Motor neuron (in vitro differentiated cells): ENCODE measurements at regions not wholly inside any gene's neighbourhood (a gene's known extent, or its start where the extent isn't known, plus 50 kb on each side); places are given as distances from the start of the nearest gene placed in this dataset.

Source experiments
- ATAC-seq, 8 experiments: fragments of 200-7000 bp; cut with Tn5 transposase; replicated peaks in 6 of 8; 2 replicates each; pipeline ENCODE4 v1.8.0; 2021; ENCODE audit warnings: mild to moderate bottlenecking in 8 of 8, moderate library complexity in 8 of 8
- H3K27ac ChIP-seq, 2 donors: fragments of 250-450 bp; sonication (Bioruptor Pico); 2 replicates each; pipeline ENCODE4 v1.9.0; 2021; ENCODE audit warnings: antibody characterized with exemption in 2 of 2, mild to moderate bottlenecking in 2 of 2, moderate library complexity in 1 of 2
- H3K4me1 ChIP-seq, 2 donors: fragments of 250-450 bp; sonication (Bioruptor Pico); replicated peaks in 1 of 2; 2 replicates each; pipeline ENCODE4 v1.6.1; 2021; ENCODE audit warnings: antibody characterized with exemption in 2 of 2, mild to moderate bottlenecking in 2 of 2, moderate library complexity in 1 of 2
- H3K4me3 ChIP-seq, 5 donors: fragments of 250-450 bp; sonication (Bioruptor Pico); 2 replicates each; pipeline ENCODE4 v1.9.0; 2021; ENCODE audit warnings: antibody characterized with exemption in 5 of 5, mild to moderate bottlenecking in 5 of 5, moderate library complexity in 4 of 5
- WGBS, 10 experiments: fragments of 450-650 bp; shearing (Covaris generic); methylation state at CpG; one replicate each; pipeline ENCODE4 v1.0.0; 2022; 5-methylcytosine and 5-hydroxymethylcytosine counted together
- in situ Hi-C, 9 experiments: fragments of 400-800 bp; cut with MboI; loops; one replicate each; pipeline ENCODE4 v1.15.0; 2021; ENCODE audit warnings: low sequenced_read_pairs in 9 of 9, low pct_unique_long_range_greater_than_20kb in 2 of 9; ENCODE audit not compliant: unreplicated experiment in 9 of 9

DNA sequence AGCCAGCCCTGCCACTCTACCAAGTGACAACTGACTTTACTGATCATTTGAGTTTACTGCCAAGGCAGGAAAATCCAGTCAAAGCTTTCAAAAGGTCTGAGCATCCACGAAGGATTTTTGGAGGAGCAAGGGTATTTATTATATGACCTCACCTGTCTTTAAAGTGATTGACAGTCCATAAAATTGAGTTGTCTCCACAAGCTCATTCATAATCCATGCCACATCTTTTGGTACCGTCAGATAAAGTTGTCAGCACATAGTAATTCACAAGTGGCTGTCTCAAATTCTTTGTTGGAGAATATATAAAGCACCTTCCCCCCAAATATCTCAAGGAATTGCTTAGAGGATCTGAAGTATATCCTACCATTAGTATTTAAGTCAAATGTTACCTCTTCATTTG, 240.5 kb downstream of the METTL4 start:
- H3K27ac ChIP-seq = no peak overlapping the region
- in situ Hi-C loops = loop anchor here in 1 of 9 experiments (25.0 kb wide), 2 partner anchors 93 to 182 kb away; no protein-coding TSS in a partner anchor
- H3K4me3 ChIP-seq = no peak overlapping the region
- no peaks in the 10 kb centered on the region for H3K4me1 ChIP-seq
- WGBS, 10 experiments = 0 to 100% (median 37%) methylated on average over 1 to 2 of the region's 2 CpGs; no CpG with 5 or more reads in 2 of the 10 experiments
- ATAC-seq = no peak

- ATAC-seq = no peak
- no peak overlapping the region for H3K27ac ChIP-seq
- in situ Hi-C loops = loop anchor here in 1 of 9 experiments (25.0 kb wide), 2 partner anchors 94 to 181 kb away; no protein-coding TSS in a partner anchor
- no peaks in the 10 kb centered on the region for H3K4me1 ChIP-seq
- WGBS, 10 experiments = 36 to 100% (median 90%) methylated on average over 2 to 4 of the region's 4 CpGs
- no peak overlapping the region for H3K4me3 ChIP-seq
Measured at GRCh38 chr18:2331491-2331890, 239.8 kb downstream of the METTL4 start.

DNA sequence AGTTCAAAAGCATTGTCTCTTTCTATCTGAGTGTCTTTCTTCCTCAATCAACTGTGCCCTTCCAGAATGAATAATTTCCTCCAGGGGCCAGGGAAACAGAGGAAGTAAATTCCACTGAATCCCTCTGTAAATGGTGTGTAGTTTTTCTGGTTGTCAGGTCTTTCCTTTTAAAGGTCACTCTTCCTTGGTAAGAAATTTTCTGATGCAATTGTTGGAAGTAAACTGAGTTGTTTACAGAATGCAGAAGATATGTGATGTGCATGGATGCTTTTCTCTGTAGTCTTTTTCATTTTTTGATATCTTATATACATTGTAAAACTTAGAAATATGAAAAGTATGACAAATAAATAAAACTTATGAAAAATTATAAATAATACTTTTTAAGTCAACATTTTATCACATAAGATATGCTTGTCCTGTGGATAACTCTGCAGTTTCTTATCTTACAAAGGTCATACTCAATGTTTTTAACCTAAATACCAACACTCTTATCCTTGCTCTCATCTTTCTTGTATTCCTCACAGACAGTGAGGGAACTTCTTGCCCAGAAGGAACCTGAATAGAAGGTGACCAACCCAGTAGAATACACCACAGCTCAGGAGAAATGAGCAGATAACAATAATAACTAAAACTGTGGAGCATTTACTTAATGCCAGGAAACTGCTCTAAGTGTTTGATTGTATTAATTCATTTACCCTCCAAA, 234.5 kb downstream of the METTL4 start:
- Histone ChIP-seq H3K4me1 (no peaks in the 10 kb centered on the region), H3K4me3 (no peak overlapping the region), H3K27ac (no peak overlapping the region)
- ATAC-seq = no peak
- in situ Hi-C loops = loop anchor here in 1 of 9 experiments (25.0 kb wide), 2 partner anchors 100 to 175 kb away; no protein-coding TSS in a partner anchor

DNA sequence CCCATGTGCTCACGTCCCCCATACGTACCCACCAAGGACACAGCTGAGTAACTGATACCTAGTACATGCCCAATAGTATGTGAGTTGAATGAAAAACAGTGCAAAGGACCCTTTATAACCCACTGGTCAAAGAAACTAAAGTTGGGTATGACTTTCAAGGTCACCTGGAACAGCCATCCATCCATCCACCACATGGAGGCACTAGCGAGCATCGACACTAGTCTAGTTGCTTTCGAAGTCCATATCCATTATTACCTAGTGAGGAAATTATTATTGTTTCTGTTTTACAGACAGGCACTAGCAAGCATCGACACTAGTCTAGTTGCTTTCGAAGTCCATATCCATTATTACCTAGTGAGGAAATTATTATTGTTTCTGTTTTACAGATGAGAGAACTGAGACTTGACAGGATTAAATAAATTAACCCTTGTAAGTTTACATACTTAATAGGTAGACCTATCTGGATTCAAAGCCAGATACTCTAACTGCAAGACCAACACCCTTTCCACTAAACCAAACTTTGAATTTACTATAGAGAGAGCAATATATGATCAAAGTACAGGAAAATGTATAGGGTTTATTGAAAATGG, 233.7 kb downstream of the METTL4 start:
- H3K27ac ChIP-seq = no peak overlapping the region
- in situ Hi-C loops = loop anchor here in 1 of 9 experiments (25.0 kb wide), 2 partner anchors 100 to 175 kb away; no protein-coding TSS in a partner anchor
- H3K4me3 ChIP-seq = no peak overlapping the region
- WGBS, 10 experiments = 0 to 84% (median 69%) methylated on average over 5 to 7 of the region's 7 CpGs; no CpG with 5 or more reads in 2 of the 10 experiments
- no peaks in the 10 kb centered on the region for H3K4me1 ChIP-seq
- ATAC-seq = peak in 2 of 8 experiments; percentile 55 to 67

GRCh38 chr18:2338601-2339000, 232.7 kb downstream of the METTL4 start:
- in situ Hi-C loops = loop anchor here in 1 of 9 experiments (25.0 kb wide), 2 partner anchors 101 to 174 kb away; no protein-coding TSS in a partner anchor
- H3K27ac ChIP-seq = no peak overlapping the region
- H3K4me3 ChIP-seq = no peak overlapping the region
- 40 to 100% (median 91%) methylated on average over 1 to 3 of the region's 3 CpGs; no CpG with 5 or more reads in 1 of the 10 experiments for WGBS, 10 experiments
- H3K4me1 ChIP-seq = no peaks in the 10 kb centered on the region
- no peak for ATAC-seq

GRCh38 chr18:2340335-2340734, 231.0 kb downstream of the METTL4 start:
- Histone ChIP-seq H3K4me3 (no peak overlapping the region), H3K27ac (no peak overlapping the region), H3K4me1 (no peaks in the 10 kb centered on the region)
- ATAC-seq = peak in 5 of 8 experiments; percentile 71 to 97 (median 88)
- 38 to 86% (median 63%) methylated on average over 1 to 4 of the region's 4 CpGs for WGBS, 10 experiments
- in situ Hi-C loops = loop anchor here in 1 of 9 experiments (25.0 kb wide), 2 partner anchors 103 to 172 kb away; no protein-coding TSS in a partner anchor

DNA sequence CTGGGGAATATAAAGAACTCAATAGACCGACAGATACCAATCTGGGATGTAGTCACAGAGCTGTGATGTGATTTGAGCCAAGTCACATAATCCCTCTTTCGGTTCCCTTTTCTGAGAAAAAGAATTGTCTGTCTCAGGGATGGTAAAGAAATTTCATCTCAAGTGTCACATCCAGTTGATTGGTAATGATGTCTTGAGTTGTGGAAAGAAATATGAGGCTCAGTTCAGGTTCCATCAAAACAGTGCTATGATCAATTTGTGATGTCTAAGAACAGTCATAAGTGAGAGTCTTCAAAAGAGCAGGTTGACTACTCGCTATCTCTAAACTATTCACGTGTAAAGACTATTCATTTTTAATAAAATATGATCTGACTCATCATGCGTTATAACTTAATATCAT, 223.3 kb downstream of the METTL4 start:
- in situ Hi-C loops = loop anchor here in 1 of 9 experiments (25.0 kb wide), 2 partner anchors 111 to 164 kb away; no protein-coding TSS in a partner anchor
- Histone ChIP-seq H3K27ac (no peak overlapping the region), H3K4me1 (no peaks in the 10 kb centered on the region), H3K4me3 (no peak overlapping the region)
- 15 to 100% (median 77%) methylated on average over 1 to 5 of the region's 5 CpGs for WGBS, 10 experiments
- ATAC-seq = no peak

DNA sequence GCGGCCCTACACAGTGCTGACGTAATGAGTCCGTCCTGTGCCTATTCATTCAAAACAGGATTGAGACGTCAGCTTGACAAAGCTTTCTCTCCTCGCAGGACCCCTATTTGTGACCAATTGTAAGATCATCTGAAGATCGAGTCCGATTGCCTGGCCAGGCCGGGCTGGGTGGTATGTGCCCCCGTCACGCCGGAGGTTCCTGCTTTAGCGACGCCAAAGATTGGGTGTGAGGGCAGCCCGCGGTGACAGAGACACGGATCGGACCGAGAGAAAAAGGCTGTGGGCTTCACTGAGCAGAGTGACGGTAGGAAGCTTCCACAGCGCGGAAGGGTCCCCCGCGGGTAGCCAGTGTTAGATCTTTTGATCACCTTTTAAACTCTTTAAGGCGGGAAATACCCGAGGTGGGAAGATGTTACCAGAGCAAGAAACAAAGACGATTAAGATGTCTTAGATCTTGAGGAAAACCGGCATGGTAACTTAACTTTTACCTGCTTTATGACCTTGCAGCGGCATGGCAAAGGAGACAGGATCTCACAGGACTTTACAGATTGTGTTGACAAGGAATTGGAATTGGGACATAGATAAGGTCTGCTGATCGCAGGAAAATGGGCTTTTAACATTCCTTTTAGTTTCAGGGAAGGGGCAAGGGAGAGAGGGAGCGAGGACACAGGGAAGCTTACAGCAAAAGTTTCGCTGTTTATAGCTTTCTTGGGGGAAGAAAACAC, 220.0 kb downstream of the METTL4 start:
- WGBS, 10 experiments = 32 to 97% (median 79%) methylated on average over 2 to 26 of the region's 31 CpGs
- in situ Hi-C loops = no loop called here
- no peak overlapping the region for H3K4me3 ChIP-seq
- no peaks in the 10 kb centered on the region for H3K4me1 ChIP-seq
- no peak for ATAC-seq
- no peak overlapping the region for H3K27ac ChIP-seq

- in situ Hi-C loops = no loop called here
- no peak for ATAC-seq
- Histone ChIP-seq H3K4me3 (no peak overlapping the region), H3K4me1 (no peaks in the 10 kb centered on the region), H3K27ac (no peak overlapping the region)
- 19 to 100% (median 89%) methylated on average over 1 to 5 of the region's 5 CpGs; no CpG with 5 or more reads in 2 of the 10 experiments for WGBS, 10 experiments
Measured at GRCh38 chr18:2354292-2354691, 217.0 kb downstream of the METTL4 start.

DNA sequence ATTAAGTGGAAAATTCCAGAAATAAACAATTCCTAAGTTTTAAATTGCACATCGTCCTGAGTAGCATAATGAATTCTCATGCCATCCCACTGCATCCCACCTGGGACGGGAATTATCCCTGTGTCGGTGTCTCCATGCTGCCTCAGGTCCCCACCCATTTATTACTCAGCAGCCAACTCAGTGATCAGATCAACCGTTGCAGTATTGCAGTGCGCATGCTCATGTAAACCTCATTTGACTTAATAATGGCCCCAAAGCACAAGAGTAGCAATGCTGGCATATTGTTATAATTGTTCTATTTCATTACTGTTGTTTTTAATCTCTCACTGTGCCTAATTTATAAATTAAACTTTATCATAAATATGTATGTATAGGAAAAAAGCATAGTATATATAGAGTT, 214.4 kb downstream of the METTL4 start:
- no peak overlapping the region for H3K27ac ChIP-seq

DNA sequence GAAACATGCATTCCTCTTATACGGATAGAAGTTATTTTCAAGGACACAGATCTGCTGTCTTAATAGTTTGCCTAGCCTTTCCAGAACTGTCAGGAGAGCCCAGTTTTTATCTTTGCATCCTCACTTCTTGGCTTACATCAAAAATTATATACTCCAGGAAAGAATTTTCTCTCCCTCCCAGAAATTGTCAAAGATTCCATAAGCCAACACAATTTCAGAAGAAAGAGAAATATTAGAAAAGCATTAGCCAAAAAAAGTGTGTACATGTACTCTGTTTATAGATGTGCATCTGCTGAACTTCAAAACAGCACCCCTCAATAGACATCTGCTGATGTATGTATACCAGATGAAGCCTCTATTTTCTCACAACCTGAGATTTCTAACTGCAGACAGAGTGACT, 210.4 kb downstream of the METTL4 start:
- WGBS, 10 experiments = 0 to 86% (median 69%) methylated on average over 1 of the region's 1 CpG; no CpG with 5 or more reads in 2 of the 10 experiments
- in situ Hi-C loops = no loop called here
- H3K27ac ChIP-seq = no peak overlapping the region
- ATAC-seq = no peak
- no peak overlapping the region for H3K4me3 ChIP-seq
- H3K4me1 ChIP-seq = no peaks in the 10 kb centered on the region

More for the DNA sequence above, 214.4 kb downstream of the METTL4 start:
- 70 to 100% (median 91%) methylated on average over 1 to 5 of the region's 5 CpGs for whole genome bisulfite sequencing, 10 experiments
- in situ Hi-C loops = no loop called here
- H3K4me3 ChIP-seq = no peak overlapping the region
- no peaks in the 10 kb centered on the region for H3K4me1 ChIP-seq
- ATAC-seq = no peak

DNA sequence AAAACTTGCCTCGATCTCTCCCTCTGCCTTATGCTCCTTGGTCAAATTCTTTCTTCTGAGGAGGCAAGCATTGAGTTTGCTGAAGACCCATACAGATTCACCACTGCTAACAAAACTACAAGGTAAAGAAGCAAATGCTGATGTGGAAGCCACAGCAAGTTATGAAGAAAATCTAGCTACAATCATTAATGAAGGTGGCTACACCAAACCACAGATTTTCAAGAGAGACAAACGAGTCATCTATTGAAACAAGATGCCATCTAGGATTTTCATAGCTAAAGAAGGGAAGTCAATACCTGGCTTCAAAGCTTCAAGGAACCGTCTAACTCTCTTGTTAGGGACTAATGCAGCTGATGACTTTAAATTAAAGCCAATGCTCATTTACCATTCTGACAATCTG, 203.2 kb downstream of the METTL4 start:
- 7 to 95% (median 50%) methylated on average over 1 to 3 of the region's 3 CpGs for WGBS, 10 experiments
- Histone ChIP-seq H3K4me1 (no peaks in the 10 kb centered on the region), H3K4me3 (no peak overlapping the region), H3K27ac (no peak overlapping the region)
- in situ Hi-C loops = no loop called here
- no peak for ATAC-seq

DNA sequence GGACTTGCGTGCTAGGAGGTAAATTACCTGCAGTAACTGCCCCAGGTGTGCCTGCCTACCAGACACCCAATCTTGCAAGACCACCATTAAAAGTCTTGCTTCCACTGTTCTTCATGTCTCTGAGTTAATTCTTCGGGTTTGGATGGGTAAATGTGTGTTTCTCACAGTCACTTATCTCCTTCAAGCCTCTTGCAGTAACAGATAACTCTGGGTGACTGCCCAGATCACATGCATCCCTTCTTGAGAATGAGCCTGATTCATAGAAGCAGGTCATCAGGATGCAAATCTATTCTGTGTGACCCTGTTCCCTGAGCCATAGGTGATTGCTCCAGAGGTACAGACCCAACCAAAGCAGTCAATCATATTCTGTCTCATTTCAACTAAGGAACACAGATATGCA, 194.6 kb downstream of the METTL4 start:
- Histone ChIP-seq H3K27ac (no peak overlapping the region), H3K4me1 (no peaks in the 10 kb centered on the region), H3K4me3 (no peak overlapping the region)
- 0 to 100% (median 43%) methylated on average over 1 to 2 of the region's 2 CpGs; no CpG with 5 or more reads in 6 of the 10 experiments for WGBS, 10 experiments
- in situ Hi-C loops = loop anchor here in 2 of 9 experiments (25.0 kb wide), 1 partner anchor 111 kb away; no protein-coding TSS in a partner anchor
- ATAC-seq = no peak
